HG02981 (cell line): ENCODE measurements at regions not wholly inside any gene's neighbourhood (a gene's known extent, or its start where the extent isn't known, plus 50 kb on each side); places are given as distances from the start of the nearest gene placed in this dataset.

Source experiments
- ATAC-seq: cut with Tn5 transposase; IDR thresholded peaks from one replicate; pipeline ENCODE4 v1.9.1; 2021; ENCODE audit warnings: mild to moderate bottlenecking, moderate library complexity; ENCODE audit not compliant: unreplicated experiment

DNA sequence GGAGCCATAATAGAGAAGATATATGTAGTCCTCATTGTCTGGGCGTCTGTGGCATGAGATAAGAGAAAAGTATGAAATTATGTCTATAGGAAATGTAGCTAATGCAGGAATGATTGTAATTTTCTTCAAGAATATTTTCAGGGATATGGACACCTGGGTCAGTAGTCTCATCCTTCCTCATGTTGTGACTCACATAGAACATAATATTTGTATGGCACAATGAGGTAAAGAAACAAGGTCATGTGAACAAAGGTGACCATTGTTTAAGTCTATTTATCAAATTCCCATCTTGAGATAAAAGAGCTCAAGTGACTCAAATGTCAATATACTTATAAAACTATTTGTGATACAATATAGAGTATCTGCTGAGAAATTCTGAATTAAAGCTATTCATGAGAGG is 345.5 kb upstream of the ROBO1 start:
- no peak for ATAC-seq

DNA sequence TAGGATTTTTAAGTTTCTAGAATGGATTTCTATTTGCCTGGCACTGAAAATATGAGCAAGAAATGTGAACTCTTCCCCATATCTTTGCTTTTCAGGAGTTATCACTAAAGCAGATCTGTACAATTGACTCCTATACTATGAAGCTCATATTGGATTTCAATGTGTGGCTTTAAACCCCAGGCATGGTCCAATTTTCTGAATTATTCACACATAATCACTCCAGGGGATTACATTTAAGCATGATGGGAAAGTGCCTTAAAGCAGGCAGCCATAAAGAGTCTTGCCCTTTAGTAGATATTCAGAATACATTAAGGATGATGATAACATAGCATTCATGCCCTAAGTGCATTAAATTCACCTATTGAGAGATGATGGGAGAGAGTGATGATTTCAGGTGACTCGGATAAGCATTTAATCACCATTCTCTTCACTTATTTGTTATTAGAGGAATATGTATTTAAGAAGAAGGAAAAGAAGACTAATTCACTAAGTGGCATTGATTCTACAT is 331.8 kb upstream of the ROBO1 start:
- no peak for ATAC-seq

DNA sequence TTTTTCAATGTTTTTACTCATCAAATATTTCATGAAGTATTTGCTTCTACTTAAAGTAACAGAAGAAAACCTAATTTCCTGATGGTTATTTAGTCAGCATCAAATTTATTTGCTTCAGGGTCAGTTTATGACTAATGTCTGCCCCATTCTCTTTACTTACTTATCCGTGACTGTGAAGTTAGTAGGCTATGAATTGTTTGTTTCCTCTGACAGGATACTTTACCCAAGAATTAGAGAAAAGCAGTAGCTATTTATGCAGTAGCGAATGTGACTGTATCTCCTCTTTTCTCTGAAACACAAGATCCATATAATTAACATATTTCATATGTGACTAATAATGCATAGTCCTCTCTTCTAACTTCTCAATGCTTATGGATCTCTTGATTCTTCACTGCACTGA is 329.9 kb upstream of the ROBO1 start:
- ATAC-seq, result no peak

DNA sequence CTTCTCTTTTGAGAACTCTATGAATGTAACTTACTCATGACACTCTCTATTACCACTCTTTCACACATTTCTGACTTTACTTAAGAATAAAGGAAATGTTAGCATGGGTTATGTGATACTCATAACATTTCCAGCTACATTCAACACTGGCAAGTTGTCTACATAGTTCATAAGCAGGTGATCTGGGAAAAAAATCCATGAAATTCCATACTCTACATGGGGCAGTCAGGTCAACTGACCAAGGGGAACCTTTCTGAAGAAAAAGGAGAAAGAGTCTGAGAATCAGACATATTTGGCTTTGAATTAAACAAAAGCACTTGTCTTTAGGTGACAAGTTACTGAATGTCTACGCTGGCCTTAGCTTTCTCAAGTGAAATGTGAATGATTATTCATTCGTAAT is 329.1 kb upstream of the ROBO1 start:
- ATAC-seq, result no peak

DNA sequence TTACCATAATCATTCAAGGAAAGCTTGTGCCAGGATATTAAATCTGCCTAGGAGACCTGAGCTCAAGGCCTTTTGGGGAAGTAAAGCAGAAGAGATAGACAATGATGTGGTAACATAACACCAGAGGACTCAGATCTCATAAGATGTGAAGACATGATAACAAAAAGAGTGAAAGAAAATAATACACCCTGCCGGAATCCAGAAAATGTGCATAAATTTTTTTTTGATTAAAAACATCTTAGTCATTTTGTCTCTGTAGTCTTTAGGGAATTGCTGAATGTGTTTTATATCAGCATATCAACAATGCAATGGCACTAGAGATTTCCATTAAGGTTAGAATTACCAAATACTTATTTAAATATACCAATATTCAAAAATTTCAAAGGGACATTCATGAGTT is 326.8 kb upstream of the ROBO1 start:
- ATAC-seq, result no peak

DNA sequence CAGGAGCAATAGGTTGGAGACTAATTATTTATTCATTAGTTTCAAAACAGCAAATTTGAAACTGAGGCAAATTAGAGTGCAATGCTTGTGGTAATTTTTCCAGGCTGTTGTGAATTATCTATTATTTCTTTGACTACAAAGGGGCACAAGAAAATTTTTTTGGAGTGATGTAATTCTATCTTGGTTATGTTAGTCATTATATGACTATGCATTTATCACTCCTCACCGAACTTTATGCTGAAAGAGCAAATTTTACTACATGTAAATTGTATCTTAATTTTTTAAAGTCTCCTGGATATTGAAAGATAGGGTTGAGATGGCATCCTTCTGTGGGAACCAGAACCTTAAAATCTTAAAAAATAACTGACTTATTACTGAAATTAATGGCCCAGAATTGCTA is 320.0 kb upstream of the ROBO1 start:
- ATAC-seq, result no peak

DNA sequence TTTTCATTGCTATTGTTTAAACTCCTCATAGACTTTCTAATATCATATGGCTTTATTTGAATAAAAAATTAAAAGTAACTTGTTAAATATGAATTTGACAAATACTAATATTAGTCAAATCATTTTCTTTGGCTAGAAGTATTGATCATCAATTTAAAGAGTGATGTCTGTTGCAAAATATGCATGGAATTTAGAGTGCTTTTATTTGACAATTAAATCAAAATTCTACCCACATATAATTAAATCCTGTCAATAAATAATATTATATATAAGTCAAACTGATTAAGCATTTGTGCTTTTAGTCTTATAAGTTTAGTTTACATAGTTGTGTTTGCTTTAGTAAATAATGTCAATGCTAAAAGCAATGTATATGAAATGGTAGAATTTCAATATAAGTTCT is 318.6 kb upstream of the ROBO1 start:
- no peak for ATAC-seq

DNA sequence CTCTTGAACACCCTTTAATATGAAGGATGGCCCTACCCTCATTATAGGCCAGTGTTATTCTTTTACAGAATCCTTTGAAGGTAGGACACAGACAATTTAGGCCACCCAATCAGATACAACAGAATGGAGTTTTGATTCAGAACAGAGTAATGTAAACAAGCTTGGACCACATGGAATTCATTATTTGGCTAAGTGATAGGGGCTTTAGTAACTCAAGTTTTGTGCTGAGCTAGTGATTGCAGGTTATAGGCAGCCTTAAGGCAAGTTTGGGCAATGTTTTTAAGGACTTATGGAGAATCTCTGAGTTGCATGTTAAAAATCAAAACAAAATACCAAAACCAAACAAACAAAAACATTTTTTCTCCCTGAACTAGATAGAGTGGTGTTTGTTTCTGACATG is 312.1 kb upstream of the ROBO1 start:
- no peak for ATAC-seq

DNA sequence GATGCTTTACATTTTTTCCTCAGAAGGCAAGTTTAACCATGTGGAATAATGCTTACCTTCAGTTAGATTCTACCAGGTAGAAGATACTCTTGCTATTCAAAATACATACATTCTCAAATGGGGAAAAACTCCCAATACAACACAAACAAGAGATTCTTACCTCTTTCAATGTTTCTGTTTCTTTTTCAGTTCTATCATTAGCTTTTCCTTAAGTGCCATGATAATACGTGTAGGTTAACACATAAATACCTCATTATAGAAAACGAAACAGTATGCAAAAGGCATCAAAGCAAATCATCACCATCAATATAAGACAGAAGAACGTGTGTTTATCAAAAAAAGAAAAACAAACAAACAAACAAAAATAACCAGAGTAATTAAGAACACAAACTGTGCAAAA is 300.7 kb upstream of the ROBO1 start:
- no peak for ATAC-seq

DNA sequence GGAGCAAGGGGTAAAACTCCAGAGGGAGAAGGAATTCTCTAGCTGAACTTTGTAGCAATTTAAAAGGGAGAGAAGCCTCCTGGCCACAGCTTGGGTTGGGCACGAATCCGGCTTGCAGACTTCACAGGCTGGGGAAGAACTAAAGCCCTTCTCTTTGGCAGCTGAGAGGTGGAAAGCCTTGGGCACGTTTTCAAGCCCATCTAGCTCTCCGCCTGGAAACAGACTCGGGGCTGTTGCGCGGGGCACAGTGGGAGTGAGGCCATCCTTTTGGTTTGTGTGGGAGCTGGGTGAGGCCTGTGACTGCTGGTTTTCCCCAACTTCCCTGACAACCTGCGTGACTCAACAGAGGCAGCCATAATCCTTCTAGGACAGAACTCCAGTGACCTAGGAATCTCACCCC is 295.7 kb upstream of the ROBO1 start:
- no peak for ATAC-seq

DNA sequence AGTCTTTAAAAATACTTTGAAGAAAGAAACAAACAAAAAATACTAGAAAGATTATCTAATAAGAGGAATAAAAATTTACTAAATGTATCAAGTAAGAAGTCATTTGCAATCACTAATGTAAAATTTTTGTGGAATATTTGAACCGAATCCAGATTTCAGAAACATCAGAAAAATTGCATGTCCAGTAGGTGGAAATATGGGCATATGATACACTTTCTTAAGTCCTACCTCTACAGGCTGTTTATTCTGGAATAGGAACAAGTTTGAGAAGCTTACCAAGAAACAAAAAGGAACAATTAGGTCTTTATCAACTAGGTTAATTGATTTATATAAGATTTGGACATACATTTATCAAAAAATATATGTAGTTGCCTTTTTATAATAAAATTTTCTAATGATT is 292.9 kb upstream of the ROBO1 start:
- ATAC-seq, result no peak

DNA sequence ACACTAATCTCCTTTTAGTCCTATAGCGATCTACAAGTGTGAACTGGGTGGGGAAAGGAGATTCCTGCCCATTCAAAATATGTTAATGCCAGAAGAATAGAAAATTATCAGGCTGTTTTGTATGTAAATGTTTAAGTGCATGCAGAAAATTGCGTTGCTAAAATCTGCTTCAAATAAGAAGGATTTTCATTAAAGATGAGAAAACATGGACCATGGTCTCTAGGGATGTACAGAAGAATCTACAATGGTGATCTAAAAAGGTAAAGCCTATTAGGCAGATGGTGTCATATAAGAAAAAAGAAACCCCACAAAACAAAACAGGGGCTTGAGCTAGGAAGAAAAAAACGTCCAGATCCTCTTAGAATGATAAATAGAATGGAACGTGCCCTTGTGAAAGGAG is 287.5 kb upstream of the ROBO1 start:
- no peak for ATAC-seq

DNA sequence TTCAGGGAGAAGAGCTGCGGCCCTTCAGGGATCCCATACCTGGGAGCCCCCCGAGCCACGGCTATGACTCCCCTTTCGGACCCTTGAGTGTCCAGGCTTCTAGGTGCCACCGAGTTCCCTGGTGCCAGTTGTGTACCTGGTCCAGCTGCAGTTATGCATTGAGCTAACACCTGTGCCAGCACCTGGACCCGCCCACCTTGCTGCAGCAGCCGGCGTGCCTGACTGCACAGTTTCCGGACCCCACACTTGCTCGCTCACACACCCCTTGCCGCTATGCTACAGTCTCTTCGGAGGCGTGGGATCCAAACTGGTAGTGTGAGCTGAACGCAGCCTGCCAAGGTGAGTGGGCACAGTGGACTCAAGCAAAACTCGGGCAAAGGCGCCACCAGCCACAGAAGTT is 284.5 kb upstream of the ROBO1 start:
- ATAC-seq, result no peak

DNA sequence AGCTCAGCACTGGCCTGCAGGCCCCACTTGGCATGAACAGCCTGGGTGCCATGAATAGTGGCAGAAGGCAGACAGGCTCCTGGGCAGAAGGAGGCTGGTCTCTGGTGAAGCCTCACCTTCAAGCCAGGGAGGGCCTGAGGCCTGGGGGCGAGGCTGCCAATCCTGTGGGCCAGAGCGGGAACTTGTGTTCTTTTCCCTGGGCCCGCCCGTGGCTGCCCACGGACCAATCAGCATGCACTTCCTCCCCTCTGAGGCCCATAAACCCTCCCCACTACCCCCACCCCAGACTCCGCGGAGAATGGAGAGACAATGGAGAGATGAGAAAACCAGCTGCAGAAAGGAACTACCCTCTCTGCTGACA is 283.8 kb upstream of the ROBO1 start:
- no peak for ATAC-seq

DNA sequence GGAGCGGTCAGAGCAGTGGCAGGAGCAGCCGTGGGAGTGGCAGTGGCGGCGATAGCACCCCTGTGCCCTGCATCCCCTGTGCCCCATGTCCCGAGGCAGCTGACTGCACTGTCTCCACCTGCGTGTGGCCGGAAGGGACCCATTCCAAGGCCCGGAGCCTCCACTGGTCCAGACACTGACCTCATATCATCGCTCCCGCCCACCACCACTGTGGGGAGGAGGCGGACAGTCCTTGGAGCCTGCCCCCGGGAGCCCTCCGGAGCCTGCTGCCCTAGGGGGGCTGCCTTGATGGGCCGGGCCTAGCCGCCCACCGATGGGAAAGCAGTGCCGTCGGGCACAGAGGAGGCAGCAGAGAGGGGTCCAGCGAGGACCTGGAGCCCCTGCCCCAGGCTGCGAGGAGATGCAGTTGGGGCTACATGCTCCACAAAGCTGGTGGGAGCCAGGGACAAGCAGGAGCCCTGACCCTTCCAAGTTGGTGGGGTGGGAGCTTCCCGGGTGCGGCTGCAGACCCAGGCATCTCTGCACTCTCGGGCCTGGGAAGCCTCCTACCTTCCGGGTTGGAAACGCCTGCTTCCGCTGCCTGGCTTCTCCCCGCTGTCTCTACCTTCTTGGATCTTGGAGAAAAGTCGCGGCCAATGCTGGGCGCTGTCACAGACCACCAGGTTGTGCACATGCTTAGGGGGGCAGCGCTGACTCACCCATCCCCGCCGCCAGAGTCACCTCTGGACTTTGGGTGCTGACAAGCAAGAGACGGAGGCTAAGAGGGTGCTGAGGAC is 283.2 kb upstream of the ROBO1 start:
- no peak for ATAC-seq

DNA sequence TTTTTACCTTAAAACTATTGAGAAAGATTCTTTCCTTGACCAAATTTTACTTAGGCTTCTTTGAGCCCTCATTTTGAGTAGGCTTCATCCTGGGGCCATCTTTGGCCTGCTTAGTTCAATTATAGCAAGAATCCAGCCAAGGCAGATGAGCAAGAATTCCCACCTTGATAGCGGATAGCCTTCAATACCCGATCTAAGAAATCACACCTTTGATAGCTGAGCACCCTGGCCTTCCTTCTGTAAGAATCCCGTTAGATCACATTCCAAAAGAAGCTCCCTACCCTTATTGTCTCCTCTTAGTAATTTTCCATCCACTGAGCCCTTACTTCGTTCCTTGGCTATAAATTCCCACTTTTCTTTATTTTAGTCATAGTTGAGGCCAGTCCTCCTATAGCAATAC is 275.4 kb upstream of the ROBO1 start:
- no peak for ATAC-seq

DNA sequence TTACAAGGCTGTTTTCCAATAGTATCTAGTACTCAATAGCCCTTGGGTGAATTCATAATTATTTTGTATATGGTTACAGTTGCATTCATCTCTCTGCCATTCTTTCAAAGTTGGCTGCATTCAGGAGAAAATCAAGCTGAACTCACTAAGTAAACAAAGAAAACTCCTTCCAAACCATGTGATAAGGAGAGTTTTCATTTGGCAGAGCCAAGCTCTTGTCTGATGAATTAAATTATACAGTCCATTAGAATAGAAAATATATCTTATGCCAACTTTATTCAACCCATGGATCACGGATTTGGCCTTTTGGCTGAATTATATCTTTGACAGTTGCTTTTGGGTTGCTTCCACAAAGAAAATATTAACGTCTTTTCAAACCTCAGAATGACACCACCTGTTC is 272.3 kb upstream of the ROBO1 start:
- no peak for ATAC-seq

DNA sequence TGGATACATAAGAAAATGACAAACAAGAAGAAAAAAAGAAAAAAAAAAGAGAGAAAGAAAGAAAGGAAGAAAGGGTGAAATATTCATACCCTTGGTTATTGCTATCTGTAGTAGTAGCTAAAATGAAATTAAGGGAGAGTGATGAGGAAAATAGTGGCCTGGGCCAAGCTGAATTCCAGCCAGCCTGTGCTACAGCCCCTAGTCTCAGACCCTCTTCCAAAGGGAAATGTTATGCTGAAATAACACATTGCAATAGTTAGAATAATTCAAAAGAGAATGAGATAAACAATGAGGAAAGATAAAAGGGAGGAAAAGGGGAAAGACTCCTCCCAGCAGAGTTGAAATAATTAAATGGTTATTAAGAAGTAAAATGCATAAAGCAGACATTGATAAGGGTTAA is 268.4 kb upstream of the ROBO1 start:
- no peak for ATAC-seq

DNA sequence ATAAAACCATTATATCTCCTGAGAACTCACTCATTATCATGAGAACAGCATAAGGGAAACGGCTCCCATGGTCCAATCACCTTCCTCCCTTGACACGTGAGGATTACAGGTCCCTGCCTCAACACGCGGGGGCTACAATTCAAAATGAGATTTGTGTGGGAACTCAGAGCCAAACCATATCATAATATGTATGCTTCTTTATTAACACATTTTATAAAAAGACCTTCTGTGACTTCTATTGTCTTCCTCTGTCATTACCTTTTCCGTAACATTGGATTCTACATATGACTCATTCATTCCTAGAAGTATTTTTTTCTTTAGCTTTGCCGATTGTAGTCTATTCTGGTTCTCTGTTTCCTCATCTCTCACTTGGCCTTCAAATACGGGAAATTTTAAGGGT is 267.2 kb upstream of the ROBO1 start:
- ATAC-seq, result no peak

DNA sequence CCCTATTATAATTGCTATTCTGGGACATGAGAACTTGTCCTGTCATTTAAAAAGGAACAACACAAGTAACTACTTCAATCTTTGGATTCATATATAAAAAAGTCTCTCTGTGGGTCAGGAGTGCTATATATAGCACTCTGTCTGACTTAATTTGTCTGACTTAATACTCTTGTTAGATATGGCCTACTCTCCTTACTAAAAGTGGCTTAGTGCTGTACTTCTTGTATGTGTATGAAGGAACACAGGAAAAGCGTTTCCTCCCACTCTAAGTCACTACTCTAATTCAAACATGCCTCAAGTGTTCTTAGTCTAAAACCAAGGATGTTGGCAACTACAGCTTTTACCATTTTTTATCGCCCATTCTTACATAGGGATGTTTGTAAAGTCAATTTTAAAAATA is 255.2 kb upstream of the ROBO1 start:
- ATAC-seq, result no peak

DNA sequence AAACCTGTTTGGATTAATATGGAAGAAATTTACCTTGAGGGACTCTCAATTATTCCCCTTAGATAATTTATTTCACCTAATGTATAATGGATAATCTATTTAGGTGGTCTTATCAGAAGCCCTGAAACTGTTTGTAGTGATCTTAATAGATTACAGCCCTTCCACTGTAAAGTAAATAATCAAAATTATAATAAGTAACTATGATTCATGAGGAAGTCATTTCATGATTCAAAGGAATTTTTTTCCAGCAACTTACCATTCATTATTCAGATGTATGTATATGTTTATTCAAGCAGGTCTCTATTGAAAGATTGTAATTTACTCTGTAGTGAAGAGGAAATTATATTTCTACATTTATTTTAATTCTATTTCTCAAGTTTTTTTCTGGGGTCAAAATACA is 250.6 kb upstream of the ROBO1 start:
- ATAC-seq, result no peak

DNA sequence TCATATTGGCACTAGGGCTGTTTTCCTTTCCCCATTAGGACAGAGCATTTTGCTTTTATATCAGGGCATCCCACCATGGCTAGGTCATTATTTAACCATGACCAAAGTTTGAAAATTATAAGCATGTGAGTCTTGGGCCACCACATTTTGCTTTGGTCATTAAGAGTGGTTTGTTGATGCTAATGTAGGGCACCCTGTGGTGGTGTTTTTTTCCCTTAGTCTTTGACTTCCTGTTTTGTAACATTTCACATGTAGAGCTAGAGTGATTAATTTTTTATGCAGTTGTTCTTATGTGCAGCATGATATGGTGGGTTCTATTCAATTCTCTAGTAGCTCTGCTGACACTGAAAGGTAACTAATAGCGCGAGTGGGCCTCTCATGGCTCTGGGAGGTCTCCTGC is 249.6 kb upstream of the ROBO1 start:
- ATAC-seq, result no peak

DNA sequence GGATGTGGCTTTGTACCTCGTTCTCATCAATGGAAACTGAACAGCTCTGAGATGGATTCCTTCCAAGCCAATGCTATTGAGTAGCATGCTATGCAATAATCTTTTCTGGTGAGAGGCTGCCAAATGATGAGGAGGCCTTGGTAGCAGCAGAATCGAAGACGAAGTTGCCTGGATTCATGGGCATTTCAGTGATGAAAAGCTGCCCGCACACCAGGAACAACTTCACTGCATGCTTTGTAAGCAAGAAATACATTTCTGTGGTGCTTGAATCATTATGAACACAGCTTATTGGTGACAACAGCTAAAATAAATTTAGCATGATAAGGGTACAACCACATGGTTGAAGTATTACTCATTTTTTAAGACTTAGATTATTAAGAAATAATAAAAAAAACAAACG is 246.8 kb upstream of the ROBO1 start:
- ATAC-seq, result no peak
